Spleen (tissue), 7 donors: ENCODE measurements at regions not wholly inside any gene's neighbourhood (a gene's known extent, or its start where the extent isn't known, plus 50 kb on each side); places are given as distances from the start of the nearest gene placed in this dataset.

Source experiments
- CTCF ChIP-seq, 11 experiments: fragments of 200-600 bp in 7 of 11; fragments of 450-650 bp in 4 of 11; sonication (generic) in 4 of 11; IDR thresholded peaks in 8 of 11; conservative IDR thresholded peaks in 3 of 11; 1 replicate in 7 of 11; 2 replicates in 4 of 11; pipeline versions ENCODE4 v1.4.0 to v1.8.0; 2016 to 2021; ENCODE audit warnings: antibody characterized with exemption in 11 of 11, inconsistent platforms in 4 of 11, mild to moderate bottlenecking in 1 of 11
- POLR2A ChIP-seq, 3 donors: fragments of 450-650 bp; IDR thresholded peaks; one replicate each; pipeline ENCODE4 v1.5.1; 2017; ENCODE audit warnings: antibody characterized with exemption in 3 of 3, mild to moderate bottlenecking in 1 of 3
- POLR2AphosphoS5 ChIP-seq, 3 donors: sonication (generic); formaldehyde crosslinking; IDR thresholded peaks; one replicate each; pipeline ENCODE4 v1.5.1; 2017; ENCODE audit warnings: antibody characterized with exemption in 3 of 3
- donor health status: DM: no; HTN: no; CAD: no; lungs with moderate emphysema.
- donor health status: DM: no; HTN: no; CAD: no.
- donor health status: DM: no; HTN: no; CAD: no.

GRCh38 chr5:99037668-99038067, 108.9 kb upstream of the CHD1 start:
- no peak for TF ChIP-seq CTCF (IDR thresholded peaks at IDR 0.05 in 8 of 11, conservative IDR thresholded peaks at IDR 0.05 in 3 of 11)
- TF ChIP-seq POLR2A (IDR thresholded peaks at IDR 0.05): no peak
- peak in 1 of 3 donors; percentile 20 for TF ChIP-seq POLR2AphosphoS5 (IDR thresholded peaks at IDR 0.05)
